ENCODE measurements at regions not wholly inside any gene's neighbourhood (a gene's known extent, or its start where the extent isn't known, plus 50 kb on each side); places are given as distances from the start of the nearest gene placed in this dataset.

GRCh38 chr1:14468751-14469150, 129.7 kb upstream of the KAZN start (continued):
- TF ChIP-seq PREB (CRISPR knock-in tag; IDR thresholded peaks at IDR 0.05; ENCODE audit: borderline replicate concordance) (no peak), ZNF138 (CRISPR knock-in tag; conservative IDR thresholded peaks at IDR 0.05) (no peak), NFE2L1 (CRISPR knock-in tag; IDR thresholded peaks at IDR 0.05) (no peak), STAT6 (CRISPR knock-in tag; conservative IDR thresholded peaks at IDR 0.05; ENCODE audit: low read depth) (no peak), OVOL2 (CRISPR knock-in tag; IDR thresholded peaks at IDR 0.05; ENCODE audit: borderline replicate concordance) (no peak), TEAD1 (CRISPR knock-in tag; IDR thresholded peaks at IDR 0.05) (no peak), FOXJ3 (CRISPR knock-in tag; IDR thresholded peaks at IDR 0.05; ENCODE audit: borderline replicate concordance) (no peak), ZNF281 (CRISPR knock-in tag; IDR thresholded peaks at IDR 0.05) (no peak)

- H3K4me1 Mint-ChIP-seq = no peaks in the 10 kb centered on the region
- H3K9me3 Mint-ChIP-seq = no peaks in the 10 kb centered on the region
- H3K27ac Mint-ChIP-seq = no peak overlapping the region
- CTCF ChIA-PET = no interaction called here
- no peak for DNase-seq (ENCODE audit: low spot score)
- no peak for ATAC-seq
- POLR2A ChIA-PET = no interaction called here
- peaks cover 47% of the 10 kb centered on the region for H3K27me3 Mint-ChIP-seq (ENCODE audit: low read depth)
- no peak overlapping the region for H3K4me3 Mint-ChIP-seq
- no peaks in the 10 kb centered on the region for H3K36me3 Mint-ChIP-seq
- TF ChIP-seq ELF4 (CRISPR knock-in tag; IDR thresholded peaks at IDR 0.05; ENCODE audit: low read depth) (no peak), MXD4 (CRISPR knock-in tag; IDR thresholded peaks at IDR 0.05; ENCODE audit: borderline replicate concordance) (no peak), JUN (CRISPR knock-in tag; IDR thresholded peaks at IDR 0.05) (no peak), ATF1 (CRISPR knock-in tag; IDR thresholded peaks at IDR 0.05) (no peak), TP53 (CRISPR knock-in tag; IDR thresholded peaks at IDR 0.05) (no peak), ZNF232 (CRISPR knock-in tag; IDR thresholded peaks at IDR 0.05) (no peak), ESRRA (CRISPR knock-in tag; IDR thresholded peaks at IDR 0.05; ENCODE audit: borderline replicate concordance) (no peak), EMX1 (CRISPR knock-in tag; IDR thresholded peaks at IDR 0.05) (no peak), STAT6 (CRISPR knock-in tag; conservative IDR thresholded peaks at IDR 0.05; ENCODE audit: low read depth) (no peak), FOXJ3 (CRISPR knock-in tag; IDR thresholded peaks at IDR 0.05; ENCODE audit: borderline replicate concordance) (no peak), JAZF1 (CRISPR knock-in tag; IDR thresholded peaks at IDR 0.05) (no peak), CREM (CRISPR knock-in tag; IDR thresholded peaks at IDR 0.05) (no peak), NR1H2 (CRISPR knock-in tag; IDR thresholded peaks at IDR 0.05) (no peak), ZNF281 (CRISPR knock-in tag; IDR thresholded peaks at IDR 0.05) (no peak), TCF7 (CRISPR knock-in tag; IDR thresholded peaks at IDR 0.05; ENCODE audit: low read depth) (no peak), PREB (CRISPR knock-in tag; IDR thresholded peaks at IDR 0.05; ENCODE audit: borderline replicate concordance) (no peak), GTF2I (CRISPR knock-in tag; conservative IDR thresholded peaks at IDR 0.05) (no peak)
Measured at GRCh38 chr1:14470802-14471201, 127.7 kb upstream of the KAZN start.
